Fibroblast of lung (primary cell): ENCODE measurements at regions not wholly inside any gene's neighbourhood (a gene's known extent, or its start where the extent isn't known, plus 50 kb on each side); places are given as distances from the start of the nearest gene placed in this dataset.

Source experiments
- DNase-seq, 2 donors: peaks; one replicate each; pipeline versions ENCODE4 v3.0.0 to v3.0.0-alpha.2; 2010; ENCODE audit warnings: low read depth in 2 of 2
- H2AFZ ChIP-seq: 2 replicates; pipeline ENCODE4 v1.5.1; 2012; ENCODE audit warnings: low read length, control low read depth, inconsistent platforms
- H3K27ac ChIP-seq: 2 replicates; pipeline ENCODE4 v1.5.1; 2011; ENCODE audit warnings: low read length, control low read depth; ENCODE audit not compliant: insufficient read depth
- H3K27me3 ChIP-seq: 2 replicates; pipeline ENCODE4 v1.5.1; 2011; ENCODE audit warnings: mild to moderate bottlenecking, low read length; ENCODE audit not compliant: control insufficient read depth, insufficient read depth
- H3K36me3 ChIP-seq: 2 replicates; pipeline ENCODE4 v1.5.1; 2011; ENCODE audit warnings: low read length; ENCODE audit not compliant: control insufficient read depth, insufficient read depth
- H3K4me1 ChIP-seq: 2 replicates; pipeline ENCODE4 v1.5.1; 2011; ENCODE audit warnings: low read length; ENCODE audit not compliant: control insufficient read depth, insufficient read depth; ENCODE audit errors: extremely low read depth
- H3K4me2 ChIP-seq: 2 replicates; pipeline ENCODE4 v1.5.1; 2011; ENCODE audit warnings: low read length, control low read depth; ENCODE audit not compliant: insufficient read depth; ENCODE audit errors: extremely low read depth
- H3K4me3 ChIP-seq, 4 experiments: fragments of 200-600 bp in 1 of 4; sonication (generic) in 1 of 4; replicated peaks in 1 of 4; 2 replicates each; pipeline ENCODE4 v1.5.1; 2011 to 2016; ENCODE audit warnings: low read length in 4 of 4, low read depth in 3 of 4, mild to moderate bottlenecking in 3 of 4, control low read depth in 2 of 4, inconsistent platforms in 1 of 4, mixed read lengths in 1 of 4; ENCODE audit not compliant: insufficient read depth in 1 of 4; ENCODE audit errors: control extremely low read depth in 1 of 4
- H3K79me2 ChIP-seq: 2 replicates; pipeline ENCODE4 v1.5.1; 2012; ENCODE audit warnings: mild to moderate bottlenecking, low read length, inconsistent platforms; ENCODE audit not compliant: control insufficient read depth, insufficient read depth
- H3K9ac ChIP-seq: 2 replicates; pipeline ENCODE4 v1.5.1; 2011; ENCODE audit warnings: mild to moderate bottlenecking, low read length, control low read depth; ENCODE audit not compliant: insufficient read depth
- H3K9me3 ChIP-seq: 2 replicates; pipeline ENCODE4 v1.5.1; 2012; ENCODE audit warnings: low read depth, low read length; ENCODE audit not compliant: control insufficient read depth, insufficient read depth
- H4K20me1 ChIP-seq: 2 replicates; pipeline ENCODE4 v1.5.1; 2011; ENCODE audit warnings: low read length; ENCODE audit not compliant: control insufficient read depth, insufficient read depth; ENCODE audit errors: extremely low read depth
- CTCF ChIP-seq, 2 donors: IDR thresholded peaks in 1 of 2; conservative IDR thresholded peaks in 1 of 2; 1 replicate in 1 of 2; 2 replicates in 1 of 2; pipeline ENCODE4 v1.5.1; 2011 to 2012; ENCODE audit warnings: low read length in 2 of 2, control low read depth in 1 of 2, inconsistent platforms in 1 of 2, low read depth in 1 of 2, mild to moderate bottlenecking in 1 of 2
- EZH2 ChIP-seq: IDR thresholded peaks from 2 replicates; pipeline ENCODE4 v1.5.1; 2012; ENCODE audit warnings: low read length, control low read depth, mild to moderate bottlenecking; ENCODE audit errors: missing control alignments

GRCh38 chr17:55829995-55830612 is 79.3 kb downstream of the PCTP start:
- H3K9me3 ChIP-seq, result no peaks in the 10 kb centered on the region
- no peak overlapping the region for H2AFZ ChIP-seq
- H3K36me3 ChIP-seq, result no peaks in the 10 kb centered on the region
- no peaks in the 10 kb centered on the region for H4K20me1 ChIP-seq
- H3K27me3 ChIP-seq, result no peaks in the 10 kb centered on the region
- no peak overlapping the region for H3K4me2 ChIP-seq
- no peak for DNase-seq
- H3K27ac ChIP-seq, result no peak overlapping the region
- H3K9ac ChIP-seq, result no peak overlapping the region
- H3K4me3 ChIP-seq, result no peak overlapping the region
- H3K79me2 ChIP-seq, result no peaks in the 10 kb centered on the region
- no peaks in the 10 kb centered on the region for H3K4me1 ChIP-seq
- TF ChIP-seq CTCF (conservative IDR thresholded peaks at IDR 0.05 in 1 of 2, IDR thresholded peaks at IDR 0.05 in 1 of 2; ENCODE audit: low read depth in 1 of 2, low read length in 2 of 2), result no peak
- TF ChIP-seq EZH2, result no peak

- H3K27me3 ChIP-seq, result no peaks in the 10 kb centered on the region
- H3K4me2 ChIP-seq, result no peak overlapping the region
- H3K36me3 ChIP-seq, result no peaks in the 10 kb centered on the region
- no peaks in the 10 kb centered on the region for H4K20me1 ChIP-seq
- H2AFZ ChIP-seq, result no peak overlapping the region
- no peak overlapping the region for H3K9ac ChIP-seq
- H3K4me1 ChIP-seq, result no peaks in the 10 kb centered on the region
- no peak for TF ChIP-seq CTCF (conservative IDR thresholded peaks at IDR 0.05 in 1 of 2, IDR thresholded peaks at IDR 0.05 in 1 of 2; ENCODE audit: low read depth in 1 of 2, low read length in 2 of 2)
- TF ChIP-seq EZH2, result no peak
- no peaks in the 10 kb centered on the region for H3K79me2 ChIP-seq
- H3K27ac ChIP-seq, result no peak overlapping the region
- no peak overlapping the region for H3K4me3 ChIP-seq
- no peaks in the 10 kb centered on the region for H3K9me3 ChIP-seq
- DNase-seq, result no peak
Observed at GRCh38 chr17:55830699-55831471, 80.0 kb downstream of the PCTP start.

- no peak for TF ChIP-seq CTCF (conservative IDR thresholded peaks at IDR 0.05 in 1 of 2, IDR thresholded peaks at IDR 0.05 in 1 of 2; ENCODE audit: low read depth in 1 of 2, low read length in 2 of 2)
- TF ChIP-seq EZH2, result no peak
- Histone ChIP-seq H3K9me3 (no peaks in the 10 kb centered on the region), H3K4me2 (no peak overlapping the region), H3K4me3 (no peak overlapping the region), H3K9ac (no peak overlapping the region), H3K4me1 (no peaks in the 10 kb centered on the region), H3K27ac (no peak overlapping the region), H4K20me1 (no peaks in the 10 kb centered on the region), H3K27me3 (no peaks in the 10 kb centered on the region), H3K79me2 (no peaks in the 10 kb centered on the region), H3K36me3 (no peaks in the 10 kb centered on the region), H2AFZ (no peak overlapping the region)
- peak in 1 of 2 donors; percentile 3 for DNase-seq
Observed at GRCh38 chr17:55833306-55833705, 82.5 kb downstream of the PCTP start.
